Epithelial cell of esophagus (primary cell): ENCODE measurements at regions not wholly inside any gene's neighbourhood (a gene's known extent, or its start where the extent isn't known, plus 50 kb on each side); places are given as distances from the start of the nearest gene placed in this dataset.

ENCODE experiments used
- DNase-seq: peaks from one replicate; pipeline ENCODE4 v3.0.0; 2010; ENCODE audit warnings: low read depth
- H3K4me3 ChIP-seq: 2 replicates; pipeline ENCODE4 v1.5.1; 2011; ENCODE audit warnings: mild to moderate bottlenecking, low read length, control low read depth
- CTCF ChIP-seq: IDR thresholded peaks from 2 replicates; pipeline ENCODE4 v1.5.1; 2011; ENCODE audit warnings: low read depth, mild to moderate bottlenecking, low read length, control low read depth, inconsistent platforms; ENCODE audit not compliant: insufficient read depth; ENCODE audit errors: missing control alignments

GRCh38 chr18:3395466-3395865 is 54.5 kb upstream of the TGIF1 start:
- no peak for DNase-seq
- no peak overlapping the region for H3K4me3 ChIP-seq
- no peak for TF ChIP-seq CTCF

GRCh38 chr18:3397031-3397750 is 52.8 kb upstream of the TGIF1 start:
- DNase-seq = peak; percentile 65
- no peak for TF ChIP-seq CTCF
- no peak overlapping the region for H3K4me3 ChIP-seq

- TF ChIP-seq CTCF = no peak
- no peak for DNase-seq
- no peak overlapping the region for H3K4me3 ChIP-seq
Measured at GRCh38 chr18:3397786-3398185, 52.2 kb upstream of the TGIF1 start.
